Stimulated activated CD4-positive, alpha-beta T cell treated with anti-CD3 and anti-CD28 coated beads, Interleukin-12 subunit alpha, Interleukin-12 subunit beta, amount 100 ng/mL, for 48 hours (primary cell): ENCODE measurements at regions not wholly inside any gene's neighbourhood (a gene's known extent, or its start where the extent isn't known, plus 50 kb on each side); places are given as distances from the start of the nearest gene placed in this dataset.
"Not testable (repeated sequence)": the region's sequence is repeated elsewhere in the genome, so short reads cannot be mapped to it uniquely, and the experiment has no call there.

Experiments used
- DNase-seq, 3 donors: peaks; one replicate each; pipeline ENCODE4 v3.0.0-alpha.2; 2020; ENCODE audit warnings: low read depth in 2 of 3, low spot score in 1 of 3

GRCh38 chr2:113551637-113552318, 53.3 kb downstream of the FOXD4L1 start:
- DNase-seq: peak in 2 of 3 donors; percentile 21 to 40

GRCh38 chr2:113559820-113560219, 61.4 kb downstream of the FOXD4L1 start:
- DNase-seq: not testable (repeated sequence)

- not testable (repeated sequence) for DNase-seq
Measured at GRCh38 chr2:113562662-113563061, 64.2 kb downstream of the FOXD4L1 start.

- DNase-seq: not testable (repeated sequence)
Measured at GRCh38 chr2:113566674-113567480, 60.2 kb upstream of the RABL2A start.

- DNase-seq: not testable (repeated sequence)
Measured at GRCh38 chr2:113567481-113567849, 59.6 kb upstream of the RABL2A start.

- not testable (repeated sequence) for DNase-seq
Measured at GRCh38 chr2:113568231-113568630, 58.8 kb upstream of the RABL2A start.

- DNase-seq: not testable (repeated sequence)
Measured at GRCh38 chr2:113570082-113570481, 57.0 kb upstream of the RABL2A start.

- not testable (repeated sequence) for DNase-seq
Measured at GRCh38 chr2:113570509-113571009, 56.5 kb upstream of the RABL2A start.

GRCh38 chr2:113571482-113572068, 55.5 kb upstream of the RABL2A start:
- DNase-seq: not testable (repeated sequence)

- not testable (repeated sequence) for DNase-seq
Measured at GRCh38 chr2:113575721-113576120, 51.3 kb upstream of the RABL2A start.

- not testable (repeated sequence) for DNase-seq
Measured at GRCh38 chr2:113576353-113576752, 50.7 kb upstream of the RABL2A start.
